Right lobe of liver (tissue), 4 donors: ENCODE measurements at regions not wholly inside any gene's neighbourhood (a gene's known extent, or its start where the extent isn't known, plus 50 kb on each side); places are given as distances from the start of the nearest gene placed in this dataset.

Source experiments
- CTCF ChIP-seq, 4 donors: fragments of 200-600 bp in 3 of 4; fragments of 450-650 bp in 1 of 4; IDR thresholded peaks; one replicate each; pipeline versions ENCODE4 v1.5.1 to v1.8.0; 2016 to 2022; ENCODE audit warnings: antibody characterized with exemption in 4 of 4, mild to moderate bottlenecking in 2 of 4
- POLR2A ChIP-seq: fragments of 450-650 bp; IDR thresholded peaks from one replicate; pipeline ENCODE4 v1.6.1; 2017; ENCODE audit warnings: antibody characterized with exemption, mild to moderate bottlenecking
- donor health status: DM: no; HTN: no; CAD: no.
- donor health status: DM: no; HTN: no; CAD: no.
- donor health status: DM: no; HTN: yes; CAD: no.

GRCh38 chr11:114914231-114915005, 236.1 kb downstream of the NXPE2 start:
- TF ChIP-seq CTCF (IDR thresholded peaks at IDR 0.05) (no peak), POLR2A (no peak)
